Transverse colon (tissue), 4 donors: ENCODE measurements at regions not wholly inside any gene's neighbourhood (a gene's known extent, or its start where the extent isn't known, plus 50 kb on each side); places are given as distances from the start of the nearest gene placed in this dataset.

Experiments used
- CTCF ChIP-seq, 5 experiments: fragments of 200-600 bp in 3 of 5; fragments of 450-650 bp in 2 of 5; sonication (generic) in 3 of 5; IDR thresholded peaks; 1 replicate in 2 of 5; 2 replicates in 3 of 5; pipeline ENCODE4 v1.5.1; 2016 to 2017; ENCODE audit warnings: antibody characterized with exemption in 5 of 5, inconsistent platforms in 3 of 5, mild to moderate bottlenecking in 2 of 5, moderate library complexity in 1 of 5
- EP300 ChIP-seq: sonication (generic); formaldehyde crosslinking; IDR thresholded peaks from one replicate; pipeline ENCODE4 v1.6.1; 2017; ENCODE audit warnings: antibody characterized with exemption, low read depth
- POLR2A ChIP-seq: fragments of 450-650 bp; IDR thresholded peaks from one replicate; pipeline ENCODE4 v1.6.1; 2016; ENCODE audit warnings: antibody characterized with exemption, mild to moderate bottlenecking, moderate library complexity
- POLR2AphosphoS5 ChIP-seq, 3 donors: sonication (generic); formaldehyde crosslinking; IDR thresholded peaks; one replicate each; pipeline ENCODE4 v1.6.1; 2016; ENCODE audit warnings: antibody characterized with exemption in 3 of 3

DNA sequence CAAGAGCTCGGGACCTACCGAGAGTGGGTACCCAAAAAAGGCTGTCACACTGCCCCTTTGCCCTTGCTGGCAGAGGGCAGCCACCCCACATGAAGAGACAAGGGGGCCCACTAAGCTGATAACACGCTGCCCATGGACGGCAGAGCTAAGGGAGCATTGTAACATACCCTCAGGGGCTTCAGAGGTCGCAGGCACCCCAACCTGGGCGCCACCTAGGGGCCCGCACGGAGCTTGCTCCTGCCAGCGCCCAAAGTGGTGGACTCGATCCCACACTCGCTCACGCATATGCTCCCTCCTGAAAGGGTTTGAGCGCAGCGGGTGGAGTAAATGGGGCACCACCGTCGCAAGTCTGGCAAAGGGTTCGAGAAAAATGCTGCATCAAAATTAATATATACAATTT is 975.4 kb downstream of the ZPLD1 start:
- no peak for TF ChIP-seq CTCF (IDR thresholded peaks at IDR 0.05)
- TF ChIP-seq POLR2AphosphoS5 (IDR thresholded peaks at IDR 0.05) = no peak
- TF ChIP-seq POLR2A = no peak
- TF ChIP-seq EP300 = no peak
